ENCODE measurements at regions not wholly inside any gene's neighbourhood (a gene's known extent, or its start where the extent isn't known, plus 50 kb on each side); places are given as distances from the start of the nearest gene placed in this dataset.

GRCh38 chr20:50427719-50428083 lies 82.5 kb upstream of the PTPN1 start:
- DNase-seq: no peak
- no peak for TF ChIP-seq CTCF (IDR thresholded peaks at IDR 0.05; ENCODE audit: low read depth, low read length, missing control alignments)
- no peaks in the 10 kb centered on the region for H3K36me3 ChIP-seq (replicated peaks)
- H3K4me3 ChIP-seq (ENCODE audit: low read depth, low read length): no peak overlapping the region
- in situ Hi-C loops (cut with HindIII; ENCODE audit: low pct_ligation_motif_present, low sequenced_read_pairs): no loop called here
- H3K27ac ChIP-seq: no peak overlapping the region
- no peaks in the 10 kb centered on the region for H3K27me3 ChIP-seq (replicated peaks)

GRCh38 chr20:50428097-50428828 lies 81.9 kb upstream of the PTPN1 start:
- H3K27me3 ChIP-seq (replicated peaks): no peaks in the 10 kb centered on the region
- no peak overlapping the region for H3K27ac ChIP-seq
- in situ Hi-C loops (cut with HindIII; ENCODE audit: low pct_ligation_motif_present, low sequenced_read_pairs): no loop called here
- no peak overlapping the region for H3K4me3 ChIP-seq (ENCODE audit: low read depth, low read length)
- H3K36me3 ChIP-seq (replicated peaks): no peaks in the 10 kb centered on the region
- no peak for TF ChIP-seq CTCF (IDR thresholded peaks at IDR 0.05; ENCODE audit: low read depth, low read length, missing control alignments)
- DNase-seq: no peak

- DNase-seq: no peak
- no peak overlapping the region for H3K4me3 ChIP-seq (ENCODE audit: low read depth, low read length)
- no peaks in the 10 kb centered on the region for H3K36me3 ChIP-seq (replicated peaks)
- no peak overlapping the region for H3K27ac ChIP-seq
- no peak for TF ChIP-seq CTCF (IDR thresholded peaks at IDR 0.05; ENCODE audit: low read depth, low read length, missing control alignments)
- no peaks in the 10 kb centered on the region for H3K27me3 ChIP-seq (replicated peaks)
- in situ Hi-C loops (cut with HindIII; ENCODE audit: low pct_ligation_motif_present, low sequenced_read_pairs): no loop called here
Measured at GRCh38 chr20:50429412-50429811, 80.8 kb upstream of the PTPN1 start.

- no peak for TF ChIP-seq CTCF (IDR thresholded peaks at IDR 0.05; ENCODE audit: low read depth, low read length, missing control alignments)
Measured at GRCh38 chr20:50431066-50431450, 79.1 kb upstream of the PTPN1 start.

GRCh38 chr20:50433001-50433761 lies 77.0 kb upstream of the PTPN1 start:
- no peak for DNase-seq
- in situ Hi-C loops (cut with HindIII; ENCODE audit: low pct_ligation_motif_present, low sequenced_read_pairs): no loop called here
- H3K4me3 ChIP-seq (ENCODE audit: low read depth, low read length): no peak overlapping the region
- no peaks in the 10 kb centered on the region for H3K27me3 ChIP-seq (replicated peaks)
- H3K27ac ChIP-seq: no peak overlapping the region
- TF ChIP-seq CTCF (IDR thresholded peaks at IDR 0.05; ENCODE audit: low read depth, low read length, missing control alignments): no peak
- H3K36me3 ChIP-seq (replicated peaks): no peaks in the 10 kb centered on the region

More at GRCh38 chr20:50431066-50431450, 79.1 kb upstream of the PTPN1 start:
- in situ Hi-C loops (cut with HindIII; ENCODE audit: low pct_ligation_motif_present, low sequenced_read_pairs): no loop called here
- Histone ChIP-seq H3K27me3 (replicated peaks) (no peaks in the 10 kb centered on the region), H3K36me3 (replicated peaks) (no peaks in the 10 kb centered on the region), H3K27ac (no peak overlapping the region), H3K4me3 (ENCODE audit: low read depth, low read length) (no peak overlapping the region)
- no peak for DNase-seq
